H1 (cell line): ENCODE measurements at regions not wholly inside any gene's neighbourhood (a gene's known extent, or its start where the extent isn't known, plus 50 kb on each side); places are given as distances from the start of the nearest gene placed in this dataset.
"Not testable (repeated sequence)": the region's sequence is repeated elsewhere in the genome, so short reads cannot be mapped to it uniquely, and the experiment has no call there.

Experiments used
- CTCF ChIA-PET: fragments of 300-600 bp; sonication (Branson Sonifier 250); formaldehyde crosslinking; loops from one replicate; lab custom pipeline; 2021; ENCODE audit not compliant: partially characterized antibody; lab: Charles Lee
- POLR2A ChIA-PET: fragments of 300-600 bp; sonication (Branson Sonifier 250); formaldehyde crosslinking; loops from one replicate; lab custom pipeline; 2021; ENCODE audit warnings: inconsistent platforms; ENCODE audit not compliant: partially characterized antibody; lab: Charles Lee
- DNase-seq, 2 experiments: peaks; one replicate each; pipeline versions ENCODE4 v3.0.0 to v3.0.0-alpha.2; 2010 to 2022; ENCODE audit warnings: low spot score in 2 of 2, low read depth in 1 of 2, mixed read lengths in 1 of 2
- FAIRE-seq: peaks from 2 replicates; lab custom pipeline; 2011; peaks lifted over from hg19 to GRCh38; lab: Jason Lieb, UNC
- H2AFZ ChIP-seq: 2 replicates; pipeline ENCODE4 v1.8.1; 2012; ENCODE audit warnings: low read length, inconsistent platforms
- H2AK5ac ChIP-seq: 2 replicates; pipeline ENCODE4 v1.6.1; 2013; ENCODE audit warnings: low read depth, low read length
- H2BK120ac ChIP-seq: replicated peaks from 2 replicates; pipeline ENCODE3; 2013; ENCODE audit warnings: low read depth, low read length, inconsistent platforms
- H2BK12ac ChIP-seq: 2 replicates; pipeline ENCODE4 v1.6.1; 2013; ENCODE audit warnings: low read depth, low read length
- H2BK15ac ChIP-seq: 2 replicates; pipeline ENCODE4 v1.6.1; 2013; ENCODE audit warnings: low read length
- H2BK20ac ChIP-seq: 2 replicates; pipeline ENCODE4 v1.6.1; 2013; ENCODE audit warnings: low read length
- H2BK5ac ChIP-seq: 2 replicates; pipeline ENCODE4 v1.6.1; 2013; ENCODE audit warnings: low read depth, low read length
- H3K14ac ChIP-seq: 2 replicates; pipeline ENCODE4 v1.6.1; 2013; ENCODE audit warnings: inconsistent platforms; ENCODE audit not compliant: insufficient read length
- H3K18ac ChIP-seq: 2 replicates; pipeline ENCODE4 v1.6.1; 2013; ENCODE audit warnings: low read length; ENCODE audit errors: extremely low read depth
- H3K23ac ChIP-seq: 2 replicates; pipeline ENCODE4 v1.6.1; 2013; ENCODE audit warnings: inconsistent platforms; ENCODE audit not compliant: insufficient read length
- H3K23me2 ChIP-seq: 2 replicates; pipeline ENCODE4 v1.6.1; 2013; ENCODE audit warnings: low read depth, low read length
- H3K27ac ChIP-seq: 2 replicates; pipeline ENCODE4 v1.6.1; 2011; ENCODE audit warnings: low read depth, low read length, inconsistent platforms
- H3K27me3 ChIP-seq, 4 experiments: replicated peaks in 1 of 4; 1 replicate in 1 of 4; 2 replicates in 3 of 4; pipeline versions ENCODE4 v1.6.1 to v1.8.1; 2011 to 2013; ENCODE audit warnings: low read length in 3 of 4, mild to moderate bottlenecking in 3 of 4, inconsistent platforms in 2 of 4, mixed read lengths in 2 of 4, moderate library complexity in 1 of 4; ENCODE audit not compliant: control insufficient read depth in 3 of 4, insufficient read depth in 3 of 4; ENCODE audit errors: extremely low read depth in 1 of 4
- H3K36me3 ChIP-seq, 4 experiments: 2 replicates each; pipeline versions ENCODE4 v1.6.1 to v1.8.1; 2011 to 2013; ENCODE audit warnings: mild to moderate bottlenecking in 4 of 4, low read length in 3 of 4, moderate library complexity in 2 of 4, control low read depth in 1 of 4, inconsistent platforms in 1 of 4; ENCODE audit not compliant: insufficient read depth in 4 of 4, control insufficient read depth in 2 of 4
- H3K4ac ChIP-seq: replicated peaks from 2 replicates; pipeline ENCODE3; 2013; ENCODE audit warnings: low read length, low read depth, mixed read lengths, inconsistent platforms; ENCODE audit not compliant: insufficient read length
- H3K4me1 ChIP-seq, 4 experiments: replicated peaks in 1 of 4; 1 replicate in 1 of 4; 2 replicates in 3 of 4; pipeline versions ENCODE4 v1.6.1 to v1.8.1; 2011 to 2013; ENCODE audit warnings: low read length in 3 of 4, inconsistent platforms in 2 of 4, mixed read lengths in 1 of 4; ENCODE audit not compliant: insufficient read depth in 4 of 4, control insufficient read depth in 3 of 4
- H3K4me2 ChIP-seq, 2 experiments: 2 replicates each; pipeline versions ENCODE4 v1.6.1 to v1.8.1; 2011 to 2013; ENCODE audit warnings: low read depth in 2 of 2, low read length in 2 of 2, control low read depth in 1 of 2, inconsistent platforms in 1 of 2, mild to moderate bottlenecking in 1 of 2; ENCODE audit not compliant: insufficient read depth in 1 of 2
- H3K4me3 ChIP-seq, 4 experiments: fragments of 200-600, 300-600 bp in 1 of 4; sonication (generic), shearing (Covaris generic), sonication (Bioruptor Twin) in 1 of 4; 2 replicates each; pipeline versions ENCODE4 v1.5.1 to v1.8.1; 2011 to 2016; ENCODE audit warnings: low read length in 4 of 4, low read depth in 3 of 4, control low read depth in 2 of 4, inconsistent platforms in 2 of 4, mild to moderate bottlenecking in 2 of 4, mixed read lengths in 1 of 4, moderate library complexity in 1 of 4; ENCODE audit not compliant: insufficient read depth in 2 of 4; ENCODE audit errors: extremely low read depth in 1 of 4
- H3K56ac ChIP-seq: replicated peaks from 2 replicates; pipeline ENCODE3; 2013; ENCODE audit warnings: low read depth, mild to moderate bottlenecking, mixed read lengths, low read length, inconsistent platforms; ENCODE audit not compliant: insufficient read length
- H3K79me1 ChIP-seq: 2 replicates; pipeline ENCODE4 v1.6.1; 2013; ENCODE audit warnings: low read depth, low read length, control low read depth
- H3K79me2 ChIP-seq, 2 experiments: 2 replicates each; pipeline versions ENCODE4 v1.6.1 to v1.8.1; 2012 to 2013; ENCODE audit warnings: low read length in 2 of 2, mild to moderate bottlenecking in 2 of 2, inconsistent platforms in 1 of 2; ENCODE audit not compliant: insufficient read depth in 2 of 2, control insufficient read depth in 1 of 2
- H3K9ac ChIP-seq, 4 experiments: replicated peaks in 1 of 4; 1 replicate in 1 of 4; 2 replicates in 3 of 4; pipeline versions ENCODE4 v1.6.1 to v1.8.1; 2011 to 2013; ENCODE audit warnings: low read depth in 3 of 4, low read length in 3 of 4, control low read depth in 2 of 4, mild to moderate bottlenecking in 2 of 4, moderate library complexity in 2 of 4, inconsistent platforms in 1 of 4; ENCODE audit errors: extremely low read depth in 1 of 4
- H3K9me3 ChIP-seq, 2 experiments: 2 replicates each; pipeline versions ENCODE4 v1.6.1 to v1.8.1; 2012 to 2013; ENCODE audit warnings: mild to moderate bottlenecking in 2 of 2, moderate library complexity in 2 of 2, control low read depth in 1 of 2, inconsistent platforms in 1 of 2, low read depth in 1 of 2, low read length in 1 of 2, mixed read lengths in 1 of 2; ENCODE audit not compliant: insufficient read depth in 2 of 2
- H4K20me1 ChIP-seq, 2 experiments: replicated peaks in 1 of 2; 2 replicates each; pipeline versions ENCODE3 to v1.8.1; 2011 to 2013; ENCODE audit warnings: inconsistent platforms in 2 of 2, low read length in 2 of 2, mild to moderate bottlenecking in 1 of 2; ENCODE audit not compliant: insufficient read depth in 2 of 2, control insufficient read depth in 1 of 2
- H4K5ac ChIP-seq: 2 replicates; pipeline ENCODE4 v1.6.1; 2013; ENCODE audit warnings: low read length, low read depth, mixed read lengths, inconsistent platforms; ENCODE audit not compliant: insufficient read length
- H4K8ac ChIP-seq: 2 replicates; pipeline ENCODE4 v1.8.0; 2013; ENCODE audit warnings: mild to moderate bottlenecking, moderate library complexity, low read length, inconsistent platforms; ENCODE audit not compliant: insufficient read depth; ENCODE audit errors: extremely low read depth
- H4K91ac ChIP-seq: replicated peaks from 2 replicates; pipeline ENCODE3; 2013; ENCODE audit warnings: low read length, mixed read lengths, inconsistent platforms; ENCODE audit not compliant: insufficient read length
- WGBS, 2 experiments: shearing (Covaris generic) in 1 of 2; methylation state at CpG; one replicate each; pipeline versions ENCODE4 v1.1.6 to v1.1.7; 2013 to 2015; ENCODE audit warnings: low lambda C conversion rate in 2 of 2, mixed read lengths in 2 of 2, inconsistent platforms in 1 of 2, low coverage in 1 of 2, missing lambda C conversion rate in 1 of 2; ENCODE audit not compliant: insufficient replicate concordance in 2 of 2, insufficient coverage in 1 of 2, insufficient read length in 1 of 2; ENCODE audit errors: extremely low coverage in 1 of 2, missing lambda C conversion rate in 1 of 2; 5-methylcytosine and 5-hydroxymethylcytosine counted together

DNA sequence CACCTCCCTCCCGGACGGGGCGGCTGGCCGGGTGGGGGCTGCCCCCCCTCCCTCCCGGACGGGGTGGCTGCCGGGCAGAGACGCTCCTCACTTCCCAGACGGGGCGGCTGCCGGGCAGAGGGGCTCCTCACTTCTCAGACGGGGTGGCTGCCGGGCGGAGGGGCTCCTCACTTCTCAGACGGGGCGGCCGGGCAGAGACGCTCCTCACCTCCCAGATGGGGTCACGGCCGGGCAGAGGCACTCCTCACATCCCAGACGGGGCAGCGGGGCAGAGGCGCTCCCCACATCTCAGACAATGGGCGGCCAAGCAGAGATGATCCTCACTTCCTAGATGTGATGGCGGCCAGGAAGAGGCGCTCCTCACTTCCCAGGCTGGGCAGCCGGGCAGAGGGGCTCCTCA lies 1430.4 kb upstream of the FLRT2 start:
- H3K56ac ChIP-seq, H2BK12ac ChIP-seq, H3K4me3 ChIP-seq, H3K4me1 ChIP-seq, H2BK120ac ChIP-seq, H3K4ac ChIP-seq, H2BK20ac ChIP-seq, H2AK5ac ChIP-seq, H3K79me1 ChIP-seq, H4K8ac ChIP-seq, H3K27me3 ChIP-seq, H3K27ac ChIP-seq, H3K18ac ChIP-seq, H4K20me1 ChIP-seq, H3K14ac ChIP-seq, H2BK15ac ChIP-seq, H4K5ac ChIP-seq, H3K23ac ChIP-seq, H3K9ac ChIP-seq, POLR2A ChIA-PET, H2AFZ ChIP-seq, H3K79me2 ChIP-seq, FAIRE-seq, DNase-seq, H2BK5ac ChIP-seq, H3K36me3 ChIP-seq, H3K23me2 ChIP-seq, H4K91ac ChIP-seq, CTCF ChIA-PET, H3K4me2 ChIP-seq: not testable (repeated sequence)
- no CpG with 5 or more reads among the region's 27 CpGs for WGBS, 2 experiments
- H3K9me3 ChIP-seq = peaks cover 10 to 15% of the 10 kb centered on the region in 2 experiments
